ENCODE measurements at regions not wholly inside any gene's neighbourhood (a gene's known extent, or its start where the extent isn't known, plus 50 kb on each side); places are given as distances from the start of the nearest gene placed in this dataset.
"Not testable (repeated sequence)": the region's sequence is repeated elsewhere in the genome, so short reads cannot be mapped to it uniquely, and the experiment has no call there.

DNA sequence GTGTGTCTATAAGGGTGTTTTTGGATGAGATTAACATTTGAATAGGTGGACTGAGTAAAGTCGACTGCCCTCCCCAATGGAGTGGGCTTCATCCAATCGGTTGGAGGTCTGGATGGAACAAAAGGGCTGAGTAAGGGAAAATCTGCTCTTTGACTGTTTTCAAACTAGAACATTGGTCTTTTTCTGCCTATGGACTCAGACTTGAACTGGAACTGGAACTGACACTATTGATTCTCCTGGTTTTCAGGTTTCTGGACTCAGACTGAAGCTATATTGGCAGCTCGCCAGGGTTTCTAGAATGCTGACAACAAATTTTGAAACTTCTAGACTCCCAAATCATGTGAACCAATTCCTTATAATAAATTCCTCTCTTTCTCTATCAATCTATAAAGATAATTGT, 498.9 kb upstream of the EPHA7 start:
- no peak for DNase-seq

- DNase-seq, result no peak
These were observed 497.9 kb upstream of the EPHA7 start for GRCh38 chr6:93917216-93917615.

GRCh38 chr6:93916716-93917115, 497.4 kb upstream of the EPHA7 start:
- no peak for DNase-seq

DNA sequence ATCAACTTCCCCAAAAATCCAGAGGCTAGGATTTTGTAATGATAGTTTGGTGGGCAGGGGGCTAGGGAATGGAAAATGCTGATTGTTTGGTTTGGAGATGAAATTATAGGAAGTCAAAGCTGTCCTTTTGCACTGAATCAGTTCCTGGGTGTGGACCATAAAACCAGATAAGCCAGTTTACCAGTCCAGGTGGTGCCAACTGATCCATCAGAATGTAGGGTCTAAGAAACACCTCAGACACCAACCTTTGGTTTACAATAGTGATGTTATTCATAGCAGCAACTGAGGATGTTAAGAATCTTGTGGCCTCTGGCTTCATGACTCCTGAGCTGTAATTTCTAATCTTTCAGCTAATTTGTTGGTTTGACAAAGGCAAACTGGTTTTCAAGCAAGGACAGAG, 496.6 kb upstream of the EPHA7 start:
- no peak for DNase-seq

GRCh38 chr6:93902517-93902916, 483.2 kb upstream of the EPHA7 start:
- no peak for DNase-seq

DNA sequence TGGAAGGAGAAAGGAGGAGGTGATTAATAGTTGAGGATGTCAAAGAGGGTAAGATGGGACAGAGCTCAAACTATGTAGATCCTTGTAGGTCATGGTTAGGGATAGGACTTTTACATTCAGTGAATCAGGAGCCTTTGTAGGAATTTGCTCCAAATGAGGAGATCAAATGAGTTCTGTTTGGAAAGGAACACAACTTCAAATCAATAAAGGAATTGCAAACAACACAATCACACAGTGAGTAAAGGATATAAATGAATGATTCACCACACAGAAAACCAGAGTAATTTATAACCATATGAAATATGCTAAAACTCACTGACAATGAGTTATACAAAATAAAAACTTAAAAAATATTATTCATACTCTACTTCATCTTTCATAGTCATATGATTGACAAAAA, 480.8 kb upstream of the EPHA7 start:
- no peak for DNase-seq

DNA sequence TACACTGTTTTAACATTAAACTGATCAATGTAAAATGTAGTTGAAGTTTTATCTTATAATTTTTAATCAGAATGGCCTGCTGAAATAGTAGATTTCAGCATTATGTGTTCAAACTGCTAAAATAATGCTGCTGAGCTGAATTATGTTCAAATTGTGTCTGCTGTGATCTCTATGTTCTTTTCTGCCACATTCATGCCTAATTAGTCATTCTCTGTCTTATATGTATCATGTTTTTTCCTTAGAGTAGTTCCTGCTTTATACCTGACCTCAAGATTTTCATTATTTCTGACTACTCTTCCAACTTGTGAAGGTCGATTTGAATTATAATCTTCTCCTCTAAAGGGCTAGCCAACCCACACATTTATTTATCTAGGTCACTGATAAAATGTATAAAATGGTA, 476.7 kb upstream of the EPHA7 start:
- DNase-seq, result no peak

- DNase-seq, result no peak
These were observed 475.2 kb upstream of the EPHA7 start for GRCh38 chr6:93894521-93894920.

GRCh38 chr6:93889713-93890112, 470.4 kb upstream of the EPHA7 start:
- no peak for DNase-seq

DNA sequence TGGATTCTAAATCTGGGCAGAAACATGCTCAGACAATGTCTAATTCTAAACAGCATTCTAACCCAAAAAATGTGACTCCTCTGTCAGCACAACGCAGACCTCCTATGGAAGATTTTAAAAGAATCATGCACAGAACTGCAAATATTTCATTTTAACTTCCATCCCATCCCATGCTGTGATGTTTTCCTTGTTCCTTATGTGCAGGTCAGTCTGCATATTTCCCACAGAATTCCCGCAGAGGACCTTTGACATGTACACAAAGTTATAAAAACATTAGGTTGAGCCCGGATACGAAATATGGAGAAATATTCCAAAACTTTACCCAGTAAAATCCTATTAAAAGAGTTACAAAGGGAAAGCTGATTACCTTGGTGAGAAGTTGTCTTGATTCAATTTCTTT, 467.1 kb upstream of the EPHA7 start:
- no peak for DNase-seq

GRCh38 chr6:93859971-93860370, 440.6 kb upstream of the EPHA7 start:
- no peak for DNase-seq

DNA sequence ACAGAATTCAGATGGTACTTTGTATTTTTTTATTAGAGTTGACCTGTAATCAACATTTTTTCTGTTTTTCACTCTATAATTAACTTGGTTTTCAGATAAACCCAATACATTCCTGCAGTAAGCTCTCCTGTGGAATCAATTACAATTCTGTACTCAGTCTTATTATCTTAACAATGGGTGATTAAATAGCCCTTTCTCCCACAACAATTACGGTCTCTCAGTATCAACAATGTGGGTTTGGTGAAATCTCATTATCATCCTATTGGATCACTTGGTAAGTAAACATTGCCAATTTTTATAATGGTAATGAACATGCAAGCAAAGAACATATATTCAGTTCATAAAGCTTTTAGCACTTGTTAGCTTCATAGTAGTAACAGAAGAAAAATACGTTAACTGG, 438.9 kb upstream of the EPHA7 start:
- DNase-seq, result no peak

GRCh38 chr6:93849857-93850256, 430.5 kb upstream of the EPHA7 start:
- no peak for DNase-seq

GRCh38 chr6:93848031-93848742, 428.8 kb upstream of the EPHA7 start:
- DNase-seq, result no peak

GRCh38 chr6:93842178-93842577, 422.8 kb upstream of the EPHA7 start:
- no peak for DNase-seq

DNA sequence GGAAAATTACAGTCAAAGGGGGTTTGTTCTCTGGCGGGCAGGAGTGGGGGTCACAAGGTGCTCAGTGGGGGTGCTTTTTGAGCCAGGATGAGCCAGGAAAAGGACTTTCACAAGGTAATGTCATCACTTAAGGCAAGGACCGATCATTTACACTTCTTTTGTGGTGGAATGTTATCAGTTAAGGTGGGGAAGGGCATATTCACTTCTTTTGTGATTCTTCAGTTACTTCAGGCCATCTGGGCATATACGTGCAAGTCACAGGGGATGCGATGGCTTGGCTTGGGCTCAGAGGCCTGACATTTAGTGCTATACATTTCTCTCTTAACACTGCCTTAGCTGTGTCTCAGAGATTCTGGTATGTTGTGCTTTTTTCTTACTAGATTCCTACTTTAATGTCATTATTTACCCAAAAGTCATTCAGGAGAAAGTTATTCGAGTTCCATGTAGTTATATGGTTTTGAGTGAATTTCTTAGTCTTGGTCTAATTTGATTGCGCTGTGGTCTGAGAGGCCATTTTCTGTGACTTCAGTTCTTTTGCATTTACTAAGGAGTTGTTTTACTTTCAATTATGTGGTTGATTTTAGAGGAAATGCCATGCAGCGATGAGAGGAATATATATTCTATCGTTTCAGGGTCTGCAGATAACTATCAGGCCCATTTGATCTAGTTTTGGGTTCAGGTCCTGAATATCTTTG, 416.2 kb upstream of the EPHA7 start:
- DNase-seq, result not testable (repeated sequence)

DNA sequence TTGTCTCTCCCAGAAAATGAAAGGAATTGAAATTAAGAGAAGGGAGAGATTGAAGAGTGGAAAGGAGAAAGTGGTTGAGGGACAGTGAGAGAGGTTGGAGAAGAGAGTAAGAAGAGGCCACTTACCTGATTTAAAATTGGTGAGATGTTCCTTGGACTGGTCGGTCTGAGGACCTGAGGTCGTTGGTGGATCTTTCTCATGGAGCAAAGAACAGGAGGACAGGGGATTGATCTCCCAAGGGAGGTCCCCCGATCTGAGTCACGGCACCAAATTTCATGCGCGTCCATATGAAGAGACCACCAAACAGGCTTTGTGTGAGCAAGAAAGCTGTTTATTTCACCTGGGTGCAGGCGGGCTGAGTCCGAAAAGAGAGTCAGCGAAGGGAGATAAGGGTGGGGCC, 415.7 kb upstream of the EPHA7 start:
- not testable (repeated sequence) for DNase-seq

GRCh38 chr6:93833326-93833725, 414.0 kb upstream of the EPHA7 start:
- DNase-seq, result not testable (repeated sequence)

DNA sequence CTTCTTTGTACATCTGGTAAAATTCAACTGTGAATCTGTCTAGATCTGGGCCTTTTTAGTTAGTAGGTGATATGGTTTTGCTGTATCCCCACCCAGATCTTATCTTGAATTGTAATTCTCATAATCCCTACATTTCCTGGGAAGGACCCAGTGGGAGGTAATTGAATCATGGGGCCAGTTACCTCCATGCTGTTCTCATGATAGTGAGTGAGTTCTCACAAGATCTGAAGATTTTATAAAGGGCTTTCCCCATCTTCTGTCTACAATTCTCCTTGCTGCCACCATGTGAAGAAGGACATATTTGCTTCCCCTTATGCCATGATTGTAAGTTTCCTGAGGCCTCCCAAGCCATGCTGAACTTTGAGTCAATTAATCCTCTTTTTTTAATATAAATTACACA, 410.4 kb upstream of the EPHA7 start:
- DNase-seq, result not testable (repeated sequence)

DNA sequence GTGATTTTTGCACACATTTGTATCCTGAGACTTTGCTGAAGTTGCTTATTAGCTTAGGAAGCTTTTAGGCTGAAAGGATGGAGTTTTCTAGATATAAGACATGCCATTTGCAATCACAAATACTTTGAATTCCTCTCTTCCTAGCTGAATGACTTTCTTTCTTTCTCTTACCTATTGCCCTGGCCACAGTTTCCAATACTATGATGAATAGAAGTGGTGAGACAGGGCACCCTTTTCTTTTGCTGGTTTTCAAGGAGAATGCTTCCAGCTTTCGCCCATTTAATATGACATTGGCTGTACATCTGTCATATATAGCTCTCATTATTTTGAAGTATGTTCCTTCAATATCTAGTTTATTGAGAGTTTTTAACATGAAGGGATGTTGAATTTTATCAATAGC, 409.6 kb upstream of the EPHA7 start:
- DNase-seq, result no peak

- no peak for DNase-seq
These were observed 409.2 kb upstream of the EPHA7 start for GRCh38 chr6:93828553-93828952.

- no peak for DNase-seq
These were observed 408.4 kb upstream of the EPHA7 start for GRCh38 chr6:93827728-93828127.

GRCh38 chr6:93825950-93826349, 406.6 kb upstream of the EPHA7 start:
- no peak for DNase-seq

GRCh38 chr6:93823489-93823888, 404.1 kb upstream of the EPHA7 start:
- DNase-seq, result no peak
